Cardiac fibroblast (primary cell): ENCODE measurements at regions not wholly inside any gene's neighbourhood (a gene's known extent, or its start where the extent isn't known, plus 50 kb on each side); places are given as distances from the start of the nearest gene placed in this dataset.

Experiments used
- DNase-seq, 2 donors: peaks; one replicate each; pipeline versions ENCODE4 v3.0.0 to v3.0.0-alpha.2; 2010; ENCODE audit warnings: low read depth in 2 of 2
- H3K4me3 ChIP-seq, 2 donors: replicated peaks in 1 of 2; 1 replicate in 1 of 2; 2 replicates in 1 of 2; pipeline ENCODE4 v1.5.1; 2011; ENCODE audit warnings: low read depth in 2 of 2, low read length in 2 of 2, mild to moderate bottlenecking in 2 of 2, moderate library complexity in 1 of 2
- CTCF ChIP-seq: IDR thresholded peaks from one replicate; pipeline ENCODE4 v1.5.1; 2011; ENCODE audit warnings: low read depth, mild to moderate bottlenecking, low read length, inconsistent platforms

- TF ChIP-seq CTCF: no peak
- no peak overlapping the region for H3K4me3 ChIP-seq
- DNase-seq: no peak
These were observed 304.3 kb upstream of the ARRDC3 start for GRCh38 chr5:91687430-91687829.

- no peak for TF ChIP-seq CTCF
- H3K4me3 ChIP-seq: no peak overlapping the region
- DNase-seq: no peak
These were observed 301.5 kb upstream of the ARRDC3 start for GRCh38 chr5:91684625-91685024.

DNA sequence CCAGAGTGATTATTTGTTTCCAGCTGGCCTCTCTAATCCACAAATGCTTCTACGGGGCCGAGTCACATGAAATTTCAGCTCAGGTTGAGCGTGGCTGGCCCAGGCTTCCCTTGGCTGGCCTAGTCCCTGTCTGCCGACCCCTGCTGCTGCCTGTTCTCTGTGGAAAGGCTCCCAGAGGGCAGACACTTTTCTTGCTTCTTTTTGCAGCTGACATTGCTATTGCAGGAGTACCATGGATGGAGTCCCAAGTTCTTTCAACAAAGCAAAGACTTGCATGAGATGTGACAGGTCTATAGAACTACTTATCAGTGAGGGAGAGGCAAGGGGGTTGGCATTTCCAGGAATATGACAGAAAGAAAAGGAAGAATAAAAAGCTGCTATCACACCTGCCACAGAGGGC, 287.4 kb upstream of the ARRDC3 start:
- TF ChIP-seq CTCF: no peak
- no peak for DNase-seq
- H3K4me3 ChIP-seq: no peak overlapping the region

DNA sequence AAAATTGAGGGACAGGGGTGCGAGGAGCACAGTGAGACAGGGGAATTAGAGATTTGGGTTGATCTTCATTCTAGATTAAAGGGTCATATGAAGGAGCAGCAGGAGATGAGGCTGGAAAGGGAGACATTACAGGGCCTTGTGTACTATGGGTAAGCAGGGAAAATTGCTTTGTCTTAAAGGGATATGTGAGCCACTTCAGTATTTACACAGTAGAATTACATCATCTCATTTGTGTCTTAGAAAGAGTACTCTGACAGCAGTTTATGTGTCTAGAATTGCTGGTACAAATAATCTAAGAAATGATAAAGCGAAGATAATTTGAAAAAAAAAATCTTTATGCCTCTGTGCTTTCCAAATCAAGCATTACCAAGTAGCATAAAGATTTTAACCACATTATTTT, 287.0 kb upstream of the ARRDC3 start:
- no peak for TF ChIP-seq CTCF
- no peak overlapping the region for H3K4me3 ChIP-seq
- no peak for DNase-seq

GRCh38 chr5:91668261-91668660, 285.1 kb upstream of the ARRDC3 start:
- no peak for DNase-seq
- no peak for TF ChIP-seq CTCF
- no peak overlapping the region for H3K4me3 ChIP-seq

DNA sequence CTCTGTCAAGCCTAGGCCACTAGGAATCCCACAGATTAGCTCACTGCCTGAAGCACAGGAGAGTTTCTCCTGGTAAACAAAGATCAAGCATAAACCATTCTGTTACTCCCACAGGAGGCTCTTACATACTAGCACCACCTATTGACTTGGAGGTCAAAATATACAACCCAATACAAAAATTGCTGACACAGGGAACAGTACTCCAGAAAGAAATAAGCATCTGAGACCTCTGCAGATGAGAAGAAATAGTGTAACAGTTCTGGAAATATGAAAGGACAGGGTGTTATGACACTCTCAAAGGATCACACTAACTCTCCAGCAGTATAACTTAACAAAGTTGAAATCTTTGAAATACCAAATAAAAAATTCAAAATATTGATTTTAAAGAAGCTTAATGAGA, 269.6 kb upstream of the ARRDC3 start:
- DNase-seq: no peak
- TF ChIP-seq CTCF: no peak
- no peak overlapping the region for H3K4me3 ChIP-seq

- no peak overlapping the region for H3K4me3 ChIP-seq
- no peak for TF ChIP-seq CTCF
- DNase-seq: no peak
These were observed 268.6 kb upstream of the ARRDC3 start for GRCh38 chr5:91651704-91652103.
